Ovary (tissue), 3 donors: ENCODE measurements at regions not wholly inside any gene's neighbourhood (a gene's known extent, or its start where the extent isn't known, plus 50 kb on each side); places are given as distances from the start of the nearest gene placed in this dataset.

Experiments used
- EP300 ChIP-seq: sonication (generic); formaldehyde crosslinking; IDR thresholded peaks from one replicate; pipeline ENCODE4 v1.6.1; 2017; ENCODE audit warnings: antibody characterized with exemption
- POLR2A ChIP-seq: fragments of 450-650 bp; IDR thresholded peaks from one replicate; pipeline ENCODE4 v1.6.1; 2017; ENCODE audit warnings: antibody characterized with exemption, mild to moderate bottlenecking, moderate library complexity
- TF ChIP-seq, protein P1 (sequence below), 3 donors: fragments of 450-650 bp in 2 of 3; fragments of 200-600 bp in 1 of 3; IDR thresholded peaks; one replicate each; pipeline versions ENCODE4 v1.5.1 to v1.8.0; 2016 to 2022; ENCODE audit warnings: antibody characterized with exemption in 3 of 3, mild to moderate bottlenecking in 1 of 3
- donor health status: DM: no; HTN: no; CAD: no.

DNA sequence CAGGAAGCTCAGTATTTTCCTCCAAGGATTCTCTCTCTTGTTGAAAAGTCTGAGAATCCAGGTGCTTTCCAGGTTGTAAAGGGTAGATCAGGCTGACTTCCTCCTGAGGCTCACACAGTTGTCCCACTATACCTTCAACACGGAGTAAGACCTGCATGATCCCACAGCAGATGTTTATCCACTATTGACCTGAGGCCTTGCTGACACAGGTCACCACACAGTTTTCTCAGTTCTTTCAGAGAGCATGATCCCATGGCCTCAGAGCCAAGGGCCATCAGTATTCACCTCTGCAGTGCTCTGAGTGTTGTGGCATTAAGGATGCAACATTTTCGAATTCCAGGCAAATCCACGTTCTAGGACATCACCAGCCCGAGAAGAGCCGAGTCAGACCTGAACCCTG is 60.5 kb upstream of the ABCD3 start:
- TF ChIP-seq, protein P1, sequence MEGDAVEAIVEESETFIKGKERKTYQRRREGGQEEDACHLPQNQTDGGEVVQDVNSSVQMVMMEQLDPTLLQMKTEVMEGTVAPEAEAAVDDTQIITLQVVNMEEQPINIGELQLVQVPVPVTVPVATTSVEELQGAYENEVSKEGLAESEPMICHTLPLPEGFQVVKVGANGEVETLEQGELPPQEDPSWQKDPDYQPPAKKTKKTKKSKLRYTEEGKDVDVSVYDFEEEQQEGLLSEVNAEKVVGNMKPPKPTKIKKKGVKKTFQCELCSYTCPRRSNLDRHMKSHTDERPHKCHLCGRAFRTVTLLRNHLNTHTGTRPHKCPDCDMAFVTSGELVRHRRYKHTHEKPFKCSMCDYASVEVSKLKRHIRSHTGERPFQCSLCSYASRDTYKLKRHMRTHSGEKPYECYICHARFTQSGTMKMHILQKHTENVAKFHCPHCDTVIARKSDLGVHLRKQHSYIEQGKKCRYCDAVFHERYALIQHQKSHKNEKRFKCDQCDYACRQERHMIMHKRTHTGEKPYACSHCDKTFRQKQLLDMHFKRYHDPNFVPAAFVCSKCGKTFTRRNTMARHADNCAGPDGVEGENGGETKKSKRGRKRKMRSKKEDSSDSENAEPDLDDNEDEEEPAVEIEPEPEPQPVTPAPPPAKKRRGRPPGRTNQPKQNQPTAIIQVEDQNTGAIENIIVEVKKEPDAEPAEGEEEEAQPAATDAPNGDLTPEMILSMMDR (IDR thresholded peaks at IDR 0.05) = no peak
- TF ChIP-seq POLR2A (no peak), EP300 (no peak)
